Breast epithelium (tissue), 4 donors: ENCODE measurements at regions not wholly inside any gene's neighbourhood (a gene's known extent, or its start where the extent isn't known, plus 50 kb on each side); places are given as distances from the start of the nearest gene placed in this dataset.

ENCODE experiments used
- DNase-seq, 2 donors: peaks; one replicate each; pipeline ENCODE4 v3.0.0-alpha.2; 2019; ENCODE audit warnings: low spot score in 2 of 2
- H3K27ac ChIP-seq, 2 donors: fragments of 200-600 bp; sonication (generic) in 1 of 2; one replicate each; pipeline ENCODE4 v1.5.1; 2016 to 2019; ENCODE audit warnings: mild to moderate bottlenecking in 1 of 2
- H3K27me3 ChIP-seq, 2 donors: fragments of 200-600 bp; sonication (generic) in 1 of 2; one replicate each; pipeline versions ENCODE4 v1.5.1 to v1.6.0; 2017 to 2019; ENCODE audit warnings: control low read depth in 1 of 2, mild to moderate bottlenecking in 1 of 2
- H3K36me3 ChIP-seq: fragments of 200-600 bp; one replicate; pipeline ENCODE4 v1.5.1; 2019
- H3K4me1 ChIP-seq, 2 donors: fragments of 200-600 bp; sonication (generic); one replicate each; pipeline ENCODE4 v1.5.1; 2016 to 2019; ENCODE audit warnings: control low read depth in 1 of 2
- H3K4me3 ChIP-seq, 3 donors: fragments of 200-600 bp; sonication (generic); 1 replicate in 2 of 3; 2 replicates in 1 of 3; pipeline ENCODE4 v1.5.1; 2016 to 2019; ENCODE audit warnings: mild to moderate bottlenecking in 3 of 3, moderate library complexity in 2 of 3
- H3K9me3 ChIP-seq, 2 donors: fragments of 200-600 bp; sonication (generic) in 1 of 2; one replicate each; pipeline ENCODE4 v1.5.1; 2016 to 2019; ENCODE audit warnings: control low read depth in 1 of 2
- CTCF ChIP-seq, 3 donors: fragments of 450-650 bp; IDR thresholded peaks; one replicate each; pipeline ENCODE4 v1.5.1; 2016 to 2017; ENCODE audit warnings: antibody characterized with exemption in 3 of 3, mild to moderate bottlenecking in 3 of 3, moderate library complexity in 3 of 3
- POLR2A ChIP-seq: fragments of 450-650 bp; IDR thresholded peaks from one replicate; pipeline ENCODE4 v1.6.1; 2016; ENCODE audit warnings: antibody characterized with exemption, mild to moderate bottlenecking, moderate library complexity
- POLR2AphosphoS5 ChIP-seq, 3 donors: sonication (generic); formaldehyde crosslinking; IDR thresholded peaks; one replicate each; pipeline ENCODE4 v1.6.1; 2017; ENCODE audit warnings: antibody characterized with exemption in 3 of 3
- intact Hi-C: fragments of 100-400 bp; cut with DNase I; formaldehyde crosslinking; loops from one replicate; pipeline ENCODE4 v1.15.1; 2023; ENCODE audit warnings: low total_unique reads

DNA sequence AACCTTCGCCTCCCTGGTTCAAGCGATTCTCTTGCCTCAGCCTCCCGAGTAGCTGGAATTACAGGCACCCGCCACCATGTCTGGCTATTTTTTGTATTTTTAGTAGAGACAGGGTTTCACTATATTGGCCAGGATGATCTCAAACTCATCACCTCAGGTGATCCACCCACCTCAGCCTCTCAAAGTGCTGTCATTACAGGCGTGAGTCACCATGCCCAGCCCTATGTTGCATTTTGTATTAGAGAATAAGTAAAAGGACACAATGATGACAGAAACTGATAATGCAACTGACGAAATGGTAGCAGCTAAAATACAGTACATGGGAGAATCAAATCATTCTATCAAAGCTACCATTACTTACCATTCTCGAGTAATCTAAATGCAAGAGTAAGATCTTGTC, 276.7 kb downstream of the DSEL start:
- no peaks in the 10 kb centered on the region for H3K9me3 ChIP-seq
- H3K36me3 ChIP-seq: no peaks in the 10 kb centered on the region
- H3K4me1 ChIP-seq: no peaks in the 10 kb centered on the region
- DNase-seq: no peak
- no peaks in the 10 kb centered on the region for H3K27me3 ChIP-seq
- intact Hi-C loops: no loop called here
- no peak overlapping the region for H3K4me3 ChIP-seq
- no peak overlapping the region for H3K27ac ChIP-seq
- no peak for TF ChIP-seq POLR2AphosphoS5 (IDR thresholded peaks at IDR 0.05)
- no peak for TF ChIP-seq POLR2A
- TF ChIP-seq CTCF (IDR thresholded peaks at IDR 0.05): no peak

DNA sequence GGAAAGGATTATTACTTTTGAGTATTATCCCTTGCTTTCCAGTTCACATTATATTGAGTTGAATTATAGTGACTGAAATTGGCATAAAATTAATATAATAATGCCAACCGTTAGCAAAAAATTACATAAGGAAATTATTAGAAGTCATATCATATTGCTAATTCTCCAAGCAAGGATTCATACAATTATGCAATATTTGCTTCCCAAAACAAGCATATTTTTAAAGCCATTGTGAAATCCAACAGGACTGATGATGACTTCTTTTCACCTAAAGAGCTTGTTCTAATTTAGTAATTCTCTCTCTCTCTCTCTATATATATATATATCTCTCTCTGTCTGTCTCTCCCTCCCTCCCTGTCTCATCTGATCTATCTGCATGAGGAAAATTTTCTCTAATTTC, 283.5 kb downstream of the DSEL start:
- no peaks in the 10 kb centered on the region for H3K36me3 ChIP-seq
- no peak overlapping the region for H3K4me3 ChIP-seq
- no peak for TF ChIP-seq POLR2A
- peaks cover 4 to 5% of the 10 kb centered on the region in 2 donors for H3K9me3 ChIP-seq
- intact Hi-C loops: no loop called here
- no peaks in the 10 kb centered on the region for H3K4me1 ChIP-seq
- no peak overlapping the region for H3K27ac ChIP-seq
- no peak for DNase-seq
- no peaks in the 10 kb centered on the region for H3K27me3 ChIP-seq

- intact Hi-C loops: no loop called here
- H3K27me3 ChIP-seq: no peaks in the 10 kb centered on the region
- H3K4me3 ChIP-seq: no peak overlapping the region
- H3K36me3 ChIP-seq: no peaks in the 10 kb centered on the region
- no peak overlapping the region for H3K27ac ChIP-seq
- DNase-seq: no peak
- H3K4me1 ChIP-seq: no peaks in the 10 kb centered on the region
- TF ChIP-seq POLR2A: no peak
- TF ChIP-seq CTCF (IDR thresholded peaks at IDR 0.05): no peak
- TF ChIP-seq POLR2AphosphoS5 (IDR thresholded peaks at IDR 0.05): no peak
- H3K9me3 ChIP-seq: peaks cover 4 to 5% of the 10 kb centered on the region in 2 donors
Observed at GRCh38 chr18:67232406-67232805, 284.1 kb downstream of the DSEL start.

DNA sequence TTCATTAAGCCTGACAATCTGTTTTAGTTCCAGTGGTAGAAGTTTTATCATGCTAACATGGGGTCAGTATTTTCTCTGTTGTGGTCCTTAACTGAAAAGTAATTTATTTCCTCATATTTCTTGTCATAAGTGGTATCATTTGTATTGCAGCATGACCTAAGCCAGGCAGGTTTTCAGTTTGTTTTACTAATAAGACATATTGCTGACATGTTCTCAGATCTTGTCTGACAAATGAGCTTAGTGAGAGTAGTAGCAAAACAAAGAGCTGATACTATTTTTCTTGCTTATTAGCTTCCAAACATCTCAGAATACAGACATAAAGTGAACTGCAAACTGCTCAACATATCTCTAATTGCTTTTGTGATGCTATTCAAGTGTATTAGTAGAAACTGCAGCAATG, 293.6 kb downstream of the DSEL start:
- Histone ChIP-seq H3K4me1 (no peaks in the 10 kb centered on the region), H3K27me3 (no peaks in the 10 kb centered on the region), H3K36me3 (no peaks in the 10 kb centered on the region), H3K27ac (no peak overlapping the region), H3K9me3 (no peaks in the 10 kb centered on the region), H3K4me3 (no peak overlapping the region)
- intact Hi-C loops: no loop called here
- no peak for TF ChIP-seq CTCF (IDR thresholded peaks at IDR 0.05)
- TF ChIP-seq POLR2AphosphoS5 (IDR thresholded peaks at IDR 0.05): no peak
- TF ChIP-seq POLR2A: no peak
- DNase-seq: no peak

- Histone ChIP-seq H3K27me3 (no peaks in the 10 kb centered on the region), H3K27ac (no peak overlapping the region), H3K4me3 (no peak overlapping the region), H3K36me3 (no peaks in the 10 kb centered on the region), H3K4me1 (no peaks in the 10 kb centered on the region), H3K9me3 (no peaks in the 10 kb centered on the region)
- no peak for TF ChIP-seq CTCF (IDR thresholded peaks at IDR 0.05)
- no peak for TF ChIP-seq POLR2AphosphoS5 (IDR thresholded peaks at IDR 0.05)
- no peak for TF ChIP-seq POLR2A
- intact Hi-C loops: no loop called here
- DNase-seq: no peak
Observed at GRCh38 chr18:67219821-67220220, 296.7 kb downstream of the DSEL start.

DNA sequence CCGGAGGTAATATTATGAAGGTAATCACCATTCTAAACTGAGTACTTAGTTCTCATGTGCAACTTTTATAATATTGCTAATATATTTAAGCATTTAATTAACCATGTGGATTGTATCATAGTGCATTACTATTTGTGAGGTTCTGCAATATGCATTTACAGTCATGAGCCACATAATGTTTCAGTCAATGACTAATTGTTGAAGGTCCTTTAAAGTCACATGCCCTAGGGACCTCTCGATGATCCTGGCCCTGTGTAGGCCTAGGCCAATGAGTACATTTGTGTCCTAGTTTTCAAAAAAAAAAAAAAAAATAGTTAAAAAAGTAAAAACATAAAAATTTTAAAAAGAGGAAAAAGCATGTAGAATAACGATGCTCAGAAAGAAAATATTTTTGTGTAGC, 298.0 kb downstream of the DSEL start:
- intact Hi-C loops: no loop called here
- Histone ChIP-seq H3K27ac (no peak overlapping the region), H3K4me1 (no peaks in the 10 kb centered on the region), H3K36me3 (no peaks in the 10 kb centered on the region), H3K27me3 (no peaks in the 10 kb centered on the region), H3K4me3 (no peak overlapping the region), H3K9me3 (no peaks in the 10 kb centered on the region)
- no peak for TF ChIP-seq CTCF (IDR thresholded peaks at IDR 0.05)
- TF ChIP-seq POLR2A: no peak
- no peak for TF ChIP-seq POLR2AphosphoS5 (IDR thresholded peaks at IDR 0.05)
- no peak for DNase-seq
